CD4-positive, alpha-beta T cell (primary cell): ENCODE measurements at regions not wholly inside any gene's neighbourhood (a gene's known extent, or its start where the extent isn't known, plus 50 kb on each side); places are given as distances from the start of the nearest gene placed in this dataset.
"Not testable (repeated sequence)": the region's sequence is repeated elsewhere in the genome, so short reads cannot be mapped to it uniquely, and the experiment has no call there.

Experiments
- ATAC-seq: fragments of 200-7000 bp; cut with Tn5 transposase; one replicate; pipeline ENCODE4 v1.10.0; 2022; ENCODE audit warnings: mild to moderate bottlenecking; ENCODE audit not compliant: poor library complexity
- CTCF ChIA-PET: fragments of 350-600 bp; sonication (Branson Sonifier 250); formaldehyde crosslinking; loops from one replicate; lab custom pipeline; 2021; ENCODE audit warnings: antibody characterized with exemption, inconsistent platforms; lab: Charles Lee
- POLR2A ChIA-PET: fragments of 350-600 bp; sonication (Branson Sonifier 250); formaldehyde crosslinking; loops from one replicate; lab custom pipeline; 2021; ENCODE audit warnings: antibody characterized with exemption, inconsistent platforms; lab: Charles Lee
- DNase-seq, 14 experiments: peaks; one replicate each; pipeline ENCODE4 v3.0.0-alpha.2; 2013 to 2020; ENCODE audit warnings: mixed read lengths in 2 of 14
- H3K27ac ChIP-seq, 2 donors: one replicate each; pipeline versions ENCODE4 v1.5.1 to v1.7.0; 2013; ENCODE audit warnings: low read length in 2 of 2, low read depth in 1 of 2, mild to moderate bottlenecking in 1 of 2
- H3K27me3 ChIP-seq, 2 experiments: 1 replicate in 1 of 2; 2 replicates in 1 of 2; pipeline versions ENCODE4 v1.6.1 to v1.7.0; 2013; ENCODE audit warnings: low read length in 2 of 2, control low read depth in 1 of 2, mild to moderate bottlenecking in 1 of 2, moderate library complexity in 1 of 2; ENCODE audit not compliant: insufficient read depth in 2 of 2, control insufficient read depth in 1 of 2
- H3K36me3 ChIP-seq: one replicate; pipeline ENCODE4 v1.6.1; 2013; ENCODE audit warnings: low read length, control low read depth; ENCODE audit not compliant: insufficient read depth
- H3K4me1 ChIP-seq: one replicate; pipeline ENCODE4 v1.6.1; 2013; ENCODE audit warnings: low read length, control low read depth; ENCODE audit not compliant: insufficient read depth
- H3K4me3 ChIP-seq: one replicate; pipeline ENCODE4 v1.5.1; 2013; ENCODE audit warnings: mild to moderate bottlenecking, low read length, moderate library complexity
- H3K9me3 ChIP-seq, 2 experiments: 1 replicate in 1 of 2; 2 replicates in 1 of 2; pipeline versions ENCODE4 v1.6.1 to v1.7.0; 2013; ENCODE audit warnings: low read length in 2 of 2, mild to moderate bottlenecking in 2 of 2, control low read depth in 1 of 2, moderate library complexity in 1 of 2; ENCODE audit not compliant: control insufficient read depth in 1 of 2, insufficient read depth in 1 of 2
- H3K27ac Mint-ChIP-seq: one replicate; pipeline ENCODE4 v1.8.0; 2020; ENCODE audit warnings: mixed read lengths
- H3K27me3 Mint-ChIP-seq: one replicate; pipeline ENCODE4 v1.8.0; 2021; ENCODE audit warnings: mixed read lengths
- H3K36me3 Mint-ChIP-seq: one replicate; pipeline ENCODE4 v1.8.0; 2021; ENCODE audit warnings: low read depth, mixed read lengths
- H3K4me1 Mint-ChIP-seq: one replicate; pipeline ENCODE4 v1.8.0; 2021; ENCODE audit warnings: low read depth, mixed read lengths
- H3K4me3 Mint-ChIP-seq: one replicate; pipeline ENCODE4 v1.8.0; 2020; ENCODE audit warnings: mild to moderate bottlenecking, mixed read lengths
- H3K9me3 Mint-ChIP-seq: one replicate; pipeline ENCODE4 v1.8.0; 2020; ENCODE audit warnings: mixed read lengths
- CTCF ChIP-seq: fragments of 200-600 bp; IDR thresholded peaks from one replicate; pipeline ENCODE4 v1.8.0; 2022; ENCODE audit warnings: antibody characterized with exemption, mild to moderate bottlenecking
- intact Hi-C, 2 experiments: fragments of 100-400 bp; cut with DNase I in 1 of 2; cut with micrococcal nuclease in 1 of 2; formaldehyde crosslinking; loops; one replicate each; pipeline versions ENCODE4 v1.15.1 to v1.9.0; 2023 to 2025; cut with DNase I, micrococcal nuclease

- POLR2A ChIA-PET, H3K36me3 ChIP-seq, CTCF ChIA-PET, H3K27me3 Mint-ChIP-seq, ATAC-seq, DNase-seq, H3K4me3 ChIP-seq, H3K27ac ChIP-seq, H3K9me3 ChIP-seq, H3K27me3 ChIP-seq, H3K9me3 Mint-ChIP-seq: not testable (repeated sequence)
- peaks cover 12% of the 10 kb centered on the region for H3K36me3 Mint-ChIP-seq
- peaks cover 20% of the 10 kb centered on the region for H3K4me1 ChIP-seq
- H3K4me1 Mint-ChIP-seq = peaks cover 22% of the 10 kb centered on the region
- peak overlapping the region; percentile 27 for H3K27ac Mint-ChIP-seq
- intact Hi-C loops = loop anchor here (5.0 to 10.0 kb wide), 11 partner anchors 79 to 1696 kb away; partner anchors contain the start of genes CRCP (in 1 of the 2), GUSB (in 1 of the 2), RABGEF1 (in 1 of the 2) and SBDS (in 1 of the 2)
- peak overlapping the region; percentile 42 for H3K4me3 Mint-ChIP-seq
These were observed 137.7 kb upstream of the KCTD7 start for GRCh38 chr7:66490979-66491378.

- DNase-seq, H3K27me3 ChIP-seq, H3K9me3 Mint-ChIP-seq, H3K36me3 ChIP-seq, H3K36me3 Mint-ChIP-seq, CTCF ChIA-PET, ATAC-seq, H3K27me3 Mint-ChIP-seq, H3K9me3 ChIP-seq: not testable (repeated sequence)
- POLR2A ChIA-PET = interaction anchor here (1.7 to 2.6 kb wide), 5 partner anchors 161 to 504 kb away, joined by 7 to 49 read pairs (median 17); partner anchors contain the start of genes RABGEF1 and TYW1
- peak overlapping the region; percentile 97 for H3K4me3 Mint-ChIP-seq
- peak overlapping the region; percentile 87 for H3K4me3 ChIP-seq
- peaks cover 22% of the 10 kb centered on the region for H3K4me1 Mint-ChIP-seq
- peaks cover 20% of the 10 kb centered on the region for H3K4me1 ChIP-seq
- intact Hi-C loops = loop anchor here (2.0 to 10.0 kb wide), 12 partner anchors 80 to 1698 kb away; partner anchors contain the start of genes CRCP (in 1 of the 2), GUSB (in 1 of the 2), RABGEF1 (in 1 of the 2) and SBDS (in 1 of the 2)
- H3K27ac Mint-ChIP-seq = peak overlapping the region; percentile 100
- H3K27ac ChIP-seq = peak overlapping the region in 1 of 2 donors; percentile 86
These were observed 136.3 kb upstream of the KCTD7 start for GRCh38 chr7:66492405-66492804.

GRCh38 chr7:66493235-66494205, 135.2 kb upstream of the KCTD7 start:
- Mint-ChIP-seq H3K27ac (peak overlapping the region; percentile 100), H3K9me3 (no peaks in the 10 kb centered on the region), H3K4me1 (peaks cover 22% of the 10 kb centered on the region), H3K36me3 (peaks cover 7% of the 10 kb centered on the region), H3K27me3 (no peaks in the 10 kb centered on the region), H3K4me3 (peak overlapping the region; percentile 97)
- no peak for TF ChIP-seq CTCF
- DNase-seq (peak; percentile 91 to 99 (median 95)), ATAC-seq (peak; percentile 92)
- intact Hi-C loops = loop anchor here (1.0 to 10.0 kb wide), 13 partner anchors 81 to 1699 kb away; partner anchors contain the start of genes CRCP (in 1 of the 2), GUSB (in 1 of the 2), RABGEF1 (in 1 of the 2) and SBDS (in 1 of the 2)
- Histone ChIP-seq H3K9me3 (no peaks in the 10 kb centered on the region), H3K36me3 (no peaks in the 10 kb centered on the region), H3K27ac (peak overlapping the region; percentile 86 to 95), H3K27me3 (no peaks in the 10 kb centered on the region), H3K4me3 (peak overlapping the region; percentile 87), H3K4me1 (peaks cover 20% of the 10 kb centered on the region)
- POLR2A ChIA-PET = interaction anchor here (0.6 to 3.0 kb wide), 30 partner anchors 13 to 1590 kb away, joined by 3 to 49 read pairs (median 6); partner anchors contain the start of genes ASL, CRCP, ERV3-1 and GUSB
- CTCF ChIA-PET = interaction anchor here (0.6 to 1.5 kb wide), 6 partner anchors 29 to 351 kb away, joined by 3 to 5 read pairs (median 4); partner anchors contain the start of gene RABGEF1
